ENCODE measurements at regions not wholly inside any gene's neighbourhood (a gene's known extent, or its start where the extent isn't known, plus 50 kb on each side); places are given as distances from the start of the nearest gene placed in this dataset.

GRCh38 chr2:18763338-18763737 lies 174.0 kb upstream of the NT5C1B start:
- no peaks in the 10 kb centered on the region for H3K36me3 ChIP-seq
- H3K27ac ChIP-seq, result no peak overlapping the region
- H3K9me3 ChIP-seq, result no peaks in the 10 kb centered on the region
- no peak for DNase-seq
- H3K4me1 ChIP-seq, result no peaks in the 10 kb centered on the region
- intact Hi-C loops (cut with DNase I), result no loop called here
- H3K4me3 ChIP-seq, result no peak overlapping the region
- WGBS, 2 donors, result 76 to 83% methylated on average over 1 of the region's 1 CpG
- no peaks in the 10 kb centered on the region for H3K27me3 ChIP-seq
- TF ChIP-seq, protein P1, sequence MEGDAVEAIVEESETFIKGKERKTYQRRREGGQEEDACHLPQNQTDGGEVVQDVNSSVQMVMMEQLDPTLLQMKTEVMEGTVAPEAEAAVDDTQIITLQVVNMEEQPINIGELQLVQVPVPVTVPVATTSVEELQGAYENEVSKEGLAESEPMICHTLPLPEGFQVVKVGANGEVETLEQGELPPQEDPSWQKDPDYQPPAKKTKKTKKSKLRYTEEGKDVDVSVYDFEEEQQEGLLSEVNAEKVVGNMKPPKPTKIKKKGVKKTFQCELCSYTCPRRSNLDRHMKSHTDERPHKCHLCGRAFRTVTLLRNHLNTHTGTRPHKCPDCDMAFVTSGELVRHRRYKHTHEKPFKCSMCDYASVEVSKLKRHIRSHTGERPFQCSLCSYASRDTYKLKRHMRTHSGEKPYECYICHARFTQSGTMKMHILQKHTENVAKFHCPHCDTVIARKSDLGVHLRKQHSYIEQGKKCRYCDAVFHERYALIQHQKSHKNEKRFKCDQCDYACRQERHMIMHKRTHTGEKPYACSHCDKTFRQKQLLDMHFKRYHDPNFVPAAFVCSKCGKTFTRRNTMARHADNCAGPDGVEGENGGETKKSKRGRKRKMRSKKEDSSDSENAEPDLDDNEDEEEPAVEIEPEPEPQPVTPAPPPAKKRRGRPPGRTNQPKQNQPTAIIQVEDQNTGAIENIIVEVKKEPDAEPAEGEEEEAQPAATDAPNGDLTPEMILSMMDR (IDR thresholded peaks at IDR 0.05), result no peak
- no peak for TF ChIP-seq POLR2A (IDR thresholded peaks at IDR 0.05)

DNA sequence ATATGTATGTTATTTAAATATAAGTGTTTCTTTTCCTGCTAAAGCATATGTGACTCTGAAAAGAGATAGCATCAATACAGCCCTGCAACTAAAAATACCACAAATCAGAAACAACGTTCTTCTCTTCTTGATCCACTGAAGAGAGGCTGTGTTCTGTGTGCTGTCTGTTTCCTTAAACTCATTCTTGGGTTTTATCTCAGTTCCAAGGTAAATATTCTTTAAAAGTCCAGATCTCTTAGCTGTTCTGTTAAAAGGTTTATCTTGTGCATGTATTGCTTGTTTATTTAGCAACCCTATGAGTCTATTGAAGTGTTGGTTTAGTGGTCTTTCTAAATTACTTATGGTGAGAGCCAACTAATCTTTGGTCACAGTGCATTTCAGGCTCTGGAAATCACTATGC lies 173.3 kb upstream of the NT5C1B start:
- H3K27me3 ChIP-seq, result no peaks in the 10 kb centered on the region
- H3K9me3 ChIP-seq, result no peaks in the 10 kb centered on the region
- H3K36me3 ChIP-seq, result no peaks in the 10 kb centered on the region
- H3K4me3 ChIP-seq, result no peak overlapping the region
- WGBS, 2 donors, result 40 to 41% methylated on average over 1 of the region's 1 CpG
- no peaks in the 10 kb centered on the region for H3K4me1 ChIP-seq
- no peak overlapping the region for H3K27ac ChIP-seq
- TF ChIP-seq, protein P1 (IDR thresholded peaks at IDR 0.05), result no peak
- TF ChIP-seq POLR2A (IDR thresholded peaks at IDR 0.05), result no peak
- DNase-seq, result no peak
- intact Hi-C loops (cut with DNase I), result no loop called here

- H3K4me1 ChIP-seq, result no peaks in the 10 kb centered on the region
- intact Hi-C loops (cut with DNase I), result loop anchor here (5.0 to 10.0 kb wide), 2 partner anchors 613 to 1111 kb away; no protein-coding TSS in a partner anchor
- TF ChIP-seq POLR2A (IDR thresholded peaks at IDR 0.05), result no peak
- TF ChIP-seq, protein P1 (IDR thresholded peaks at IDR 0.05), result no peak
- no peaks in the 10 kb centered on the region for H3K27me3 ChIP-seq
- no peaks in the 10 kb centered on the region for H3K9me3 ChIP-seq
- no peaks in the 10 kb centered on the region for H3K36me3 ChIP-seq
- no peak overlapping the region for H3K27ac ChIP-seq
- no peak for DNase-seq
- 93 to 96% methylated on average over 1 of the region's 1 CpG for WGBS, 2 donors
- H3K4me3 ChIP-seq, result no peak overlapping the region
Measured at GRCh38 chr2:18754286-18754685, 164.9 kb upstream of the NT5C1B start.

- Histone ChIP-seq H3K27ac (no peak overlapping the region), H3K4me3 (no peak overlapping the region), H3K27me3 (no peaks in the 10 kb centered on the region), H3K36me3 (no peaks in the 10 kb centered on the region), H3K4me1 (no peaks in the 10 kb centered on the region), H3K9me3 (no peaks in the 10 kb centered on the region)
- 89 to 92% methylated on average over 4 of the region's 4 CpGs for WGBS, 2 donors
- TF ChIP-seq, protein P1 (IDR thresholded peaks at IDR 0.05), result no peak
- TF ChIP-seq POLR2A (IDR thresholded peaks at IDR 0.05), result no peak
- intact Hi-C loops (cut with DNase I), result loop anchor here (5.0 to 10.0 kb wide), 2 partner anchors 614 to 1111 kb away; no protein-coding TSS in a partner anchor
- no peak for DNase-seq
Measured at GRCh38 chr2:18753722-18754121, 164.4 kb upstream of the NT5C1B start.

- TF ChIP-seq, protein P1 (IDR thresholded peaks at IDR 0.05), result no peak
- no peak for TF ChIP-seq POLR2A (IDR thresholded peaks at IDR 0.05)
- intact Hi-C loops (cut with DNase I), result loop anchor here (5.0 to 10.0 kb wide), 2 partner anchors 614 to 1112 kb away; no protein-coding TSS in a partner anchor
- Histone ChIP-seq H3K4me3 (no peak overlapping the region), H3K9me3 (no peaks in the 10 kb centered on the region), H3K4me1 (no peaks in the 10 kb centered on the region), H3K27ac (no peak overlapping the region), H3K27me3 (no peaks in the 10 kb centered on the region), H3K36me3 (no peaks in the 10 kb centered on the region)
- DNase-seq, result no peak
- 55 to 71% methylated on average over 6 of the region's 6 CpGs for WGBS, 2 donors
Measured at GRCh38 chr2:18752667-18753422, 163.5 kb upstream of the NT5C1B start.

Data from esophagus squamous epithelium (tissue), 5 donors.